ENCODE measurements at regions not wholly inside any gene's neighbourhood (a gene's known extent, or its start where the extent isn't known, plus 50 kb on each side); places are given as distances from the start of the nearest gene placed in this dataset.
"Not testable (repeated sequence)": the region's sequence is repeated elsewhere in the genome, so short reads cannot be mapped to it uniquely, and the experiment has no call there.

DNA sequence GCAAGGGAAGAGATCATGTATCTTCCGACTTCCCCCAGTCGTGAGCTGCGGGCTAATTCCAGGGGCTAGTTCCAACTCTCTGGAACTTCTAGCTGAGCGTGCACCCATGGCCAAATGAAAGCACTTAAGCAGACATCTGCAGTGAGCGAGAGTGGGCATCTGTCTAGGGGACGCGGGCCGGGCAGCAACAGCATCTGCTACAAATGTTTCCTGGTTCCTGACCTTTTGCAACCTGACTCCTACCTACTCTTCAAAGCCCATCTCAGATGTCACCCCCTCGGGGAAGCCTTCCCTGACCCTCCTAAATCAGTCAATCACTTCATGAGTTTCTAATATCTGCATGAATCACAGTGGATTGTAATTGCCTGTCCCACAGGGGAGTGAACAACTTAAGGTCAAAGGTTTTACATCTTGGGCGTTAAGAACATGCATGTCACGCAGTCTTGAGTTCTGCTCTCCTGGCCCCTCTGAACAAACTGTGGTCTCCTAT, 141.9 kb downstream of the CEBPB start:
- H3K36me3 Mint-ChIP-seq (ENCODE audit: insufficient read depth): no peaks in the 10 kb centered on the region
- no peaks in the 10 kb centered on the region for H3K27me3 Mint-ChIP-seq
- no peak overlapping the region for H3K4me3 Mint-ChIP-seq (ENCODE audit: low read depth)
- no peak for DNase-seq (ENCODE audit: low spot score, unreplicated experiment)
- H3K4me1 Mint-ChIP-seq (ENCODE audit: low read depth): peaks cover 5% of the 10 kb centered on the region
- H3K27ac Mint-ChIP-seq: no peak overlapping the region
- no peak for TF ChIP-seq CTCF (IDR thresholded peaks at IDR 0.05; ENCODE audit: unreplicated experiment)
- no peaks in the 10 kb centered on the region for H3K9me3 Mint-ChIP-seq (ENCODE audit: low read depth)

GRCh38 chr20:50333131-50333670, 142.6 kb downstream of the CEBPB start:
- no peak overlapping the region for H3K4me3 Mint-ChIP-seq (ENCODE audit: low read depth)
- no peaks in the 10 kb centered on the region for H3K9me3 Mint-ChIP-seq (ENCODE audit: low read depth)
- H3K4me1 Mint-ChIP-seq (ENCODE audit: low read depth): peaks cover 8% of the 10 kb centered on the region
- H3K27me3 Mint-ChIP-seq: no peaks in the 10 kb centered on the region
- no peak for TF ChIP-seq CTCF (IDR thresholded peaks at IDR 0.05; ENCODE audit: unreplicated experiment)
- H3K27ac Mint-ChIP-seq: no peak overlapping the region
- H3K36me3 Mint-ChIP-seq (ENCODE audit: insufficient read depth): no peaks in the 10 kb centered on the region
- no peak for DNase-seq (ENCODE audit: low spot score, unreplicated experiment)

- TF ChIP-seq CTCF (IDR thresholded peaks at IDR 0.05; ENCODE audit: unreplicated experiment): no peak
- Mint-ChIP-seq H3K36me3 (ENCODE audit: insufficient read depth) (no peaks in the 10 kb centered on the region), H3K4me1 (ENCODE audit: low read depth) (peaks cover 14% of the 10 kb centered on the region), H3K27ac (no peak overlapping the region), H3K9me3 (ENCODE audit: low read depth) (no peaks in the 10 kb centered on the region), H3K27me3 (no peaks in the 10 kb centered on the region), H3K4me3 (ENCODE audit: low read depth) (no peak overlapping the region)
- no peak for DNase-seq (ENCODE audit: low spot score, unreplicated experiment)
Measured at GRCh38 chr20:50333812-50334211, 143.2 kb downstream of the CEBPB start.

DNA sequence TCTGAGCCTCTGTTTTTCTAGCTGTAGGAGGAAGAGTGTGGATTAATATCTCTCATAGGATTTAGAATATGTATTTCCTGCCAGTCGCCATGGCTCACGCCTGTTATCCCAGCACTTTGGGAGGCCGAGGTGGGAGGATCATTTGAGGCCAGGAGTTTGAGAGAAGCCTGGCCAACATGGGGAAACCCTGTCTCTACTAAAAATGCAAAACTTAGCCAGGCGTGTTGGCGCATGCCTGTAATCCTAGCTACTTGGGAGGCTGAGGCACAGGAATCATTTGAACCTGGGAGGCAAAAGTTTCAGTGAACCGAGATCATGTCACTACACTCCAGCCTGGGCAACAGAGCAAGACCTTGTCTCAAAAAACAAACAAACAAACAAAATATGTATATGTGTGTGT, 143.9 kb downstream of the CEBPB start:
- peaks cover 15% of the 10 kb centered on the region for H3K4me1 Mint-ChIP-seq (ENCODE audit: low read depth)
- not testable (repeated sequence) for H3K4me3 Mint-ChIP-seq (ENCODE audit: low read depth); H3K36me3 Mint-ChIP-seq (ENCODE audit: insufficient read depth); H3K9me3 Mint-ChIP-seq (ENCODE audit: low read depth); H3K27ac Mint-ChIP-seq; DNase-seq (ENCODE audit: low spot score, unreplicated experiment); H3K27me3 Mint-ChIP-seq

GRCh38 chr20:50335105-50335504, 144.5 kb downstream of the CEBPB start:
- peaks cover 15% of the 10 kb centered on the region for H3K4me1 Mint-ChIP-seq (ENCODE audit: low read depth)
- H3K27ac Mint-ChIP-seq: no peak overlapping the region
- no peak for DNase-seq (ENCODE audit: low spot score, unreplicated experiment)

More at GRCh38 chr20:50335105-50335504, 144.5 kb downstream of the CEBPB start:
- no peak for TF ChIP-seq CTCF (IDR thresholded peaks at IDR 0.05; ENCODE audit: unreplicated experiment)
- Mint-ChIP-seq H3K9me3 (ENCODE audit: low read depth) (no peaks in the 10 kb centered on the region), H3K27me3 (no peaks in the 10 kb centered on the region), H3K36me3 (ENCODE audit: insufficient read depth) (no peaks in the 10 kb centered on the region), H3K4me3 (ENCODE audit: low read depth) (no peak overlapping the region)

All from progenitor cell of endocrine pancreas (in vitro differentiated cells).